HG03342 (cell line): ENCODE measurements at regions not wholly inside any gene's neighbourhood (a gene's known extent, or its start where the extent isn't known, plus 50 kb on each side); places are given as distances from the start of the nearest gene placed in this dataset.

Experiments used
- ATAC-seq: cut with Tn5 transposase; IDR thresholded peaks from one replicate; pipeline ENCODE4 v1.9.1; 2021; ENCODE audit warnings: mild to moderate bottlenecking, moderate library complexity; ENCODE audit not compliant: unreplicated experiment

DNA sequence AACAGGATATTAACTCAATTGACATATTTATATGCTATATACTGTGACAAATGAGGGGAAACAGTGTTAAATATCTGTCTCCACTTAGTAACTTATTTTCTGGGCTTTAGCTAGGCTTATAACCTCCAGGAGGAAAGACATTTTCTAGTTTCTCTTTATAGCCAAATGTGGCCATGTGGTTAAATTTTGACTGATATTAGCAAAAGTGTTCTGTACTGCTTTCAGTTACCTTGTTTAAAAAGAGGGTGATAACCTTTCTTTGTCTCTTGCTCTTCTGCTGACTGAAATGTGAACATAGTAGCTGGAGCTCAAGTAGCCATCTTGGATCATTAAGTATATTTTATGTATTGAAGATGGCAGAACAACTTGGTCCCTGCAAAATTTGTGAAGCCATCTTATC, 253.7 kb downstream of the PDHA2 start:
- ATAC-seq, result peak; percentile 57

DNA sequence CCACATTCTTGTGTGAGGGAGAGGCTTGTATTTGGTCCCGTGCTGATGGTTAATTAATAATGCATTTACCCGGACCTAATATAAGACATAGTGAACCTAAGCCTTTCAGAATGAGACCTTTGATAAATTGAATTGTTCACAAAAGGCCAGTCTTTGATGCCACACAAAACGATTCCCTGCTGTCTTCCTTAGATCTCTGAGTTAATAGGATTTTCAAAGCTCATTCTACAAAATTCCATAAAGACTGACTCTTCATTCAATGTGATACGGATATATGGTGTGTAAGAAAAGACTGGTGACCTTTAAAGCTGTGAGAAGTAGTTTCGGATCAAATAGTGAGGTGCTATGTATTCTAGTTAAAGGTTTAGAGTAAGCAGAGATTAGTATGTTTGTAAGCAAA, 254.3 kb downstream of the PDHA2 start:
- ATAC-seq, result no peak

DNA sequence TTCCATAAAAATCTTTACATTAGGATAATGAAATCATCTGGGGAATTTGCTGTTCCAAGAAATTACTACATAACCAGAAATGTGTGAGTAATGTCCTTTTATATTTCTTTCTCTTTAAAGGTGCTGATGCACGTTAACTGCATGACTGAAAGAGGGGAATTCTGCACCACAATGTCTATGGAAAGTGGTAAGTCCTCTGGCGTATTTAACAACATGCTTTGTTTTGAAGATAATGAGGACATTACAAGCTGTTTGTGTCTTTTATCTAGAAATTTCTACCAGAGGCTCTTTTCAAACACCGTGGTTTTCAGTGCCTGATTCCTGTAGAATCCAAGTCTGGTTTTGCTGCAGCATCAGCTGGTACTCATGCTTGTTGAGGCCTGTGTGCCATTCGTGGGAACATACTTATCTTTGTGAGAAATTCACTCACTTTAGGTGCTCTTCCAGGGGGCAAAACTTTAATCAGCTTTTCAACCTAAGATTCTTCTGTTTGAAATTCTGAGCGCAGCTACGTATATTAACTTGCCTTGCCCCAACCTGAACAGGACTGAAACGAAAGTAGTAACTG, 257.2 kb downstream of the PDHA2 start:
- no peak for ATAC-seq

DNA sequence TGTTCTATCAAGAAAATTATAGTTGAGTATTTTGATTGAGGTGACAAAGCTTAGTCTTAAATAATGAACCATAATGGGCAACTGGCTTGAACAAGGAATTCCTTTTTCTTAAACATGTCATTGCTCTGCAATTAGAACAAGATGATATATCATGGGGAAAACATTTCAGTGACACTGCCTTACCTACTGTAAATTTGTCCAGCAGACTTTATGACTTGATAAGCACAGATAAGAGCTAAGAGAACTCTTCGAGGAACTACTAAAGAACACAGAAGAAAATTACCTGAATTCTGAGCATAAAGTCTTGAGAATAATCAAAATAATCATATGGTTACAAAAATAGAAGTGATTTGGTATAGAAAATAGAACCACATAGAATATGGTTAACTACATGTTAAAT, 257.8 kb downstream of the PDHA2 start:
- ATAC-seq, result no peak

DNA sequence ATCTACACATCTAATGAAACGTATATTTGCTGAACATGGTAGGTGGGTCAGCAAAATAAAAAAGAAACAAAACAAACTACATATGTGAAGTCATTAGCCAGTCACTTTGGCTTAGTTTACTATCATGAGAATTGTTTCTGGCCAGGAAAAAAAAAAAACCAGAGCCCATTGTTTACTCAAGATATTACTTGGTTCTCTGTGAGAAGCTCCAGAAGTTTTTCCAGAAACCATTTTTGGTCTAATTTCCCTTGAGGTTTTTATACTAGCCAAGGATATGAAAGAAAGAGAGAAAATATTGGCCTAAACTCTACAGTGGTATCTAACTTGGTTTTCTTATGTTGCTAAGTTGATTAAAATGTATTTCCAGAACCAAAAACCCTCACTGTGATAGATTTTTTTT, 259.1 kb downstream of the PDHA2 start:
- ATAC-seq, result no peak

DNA sequence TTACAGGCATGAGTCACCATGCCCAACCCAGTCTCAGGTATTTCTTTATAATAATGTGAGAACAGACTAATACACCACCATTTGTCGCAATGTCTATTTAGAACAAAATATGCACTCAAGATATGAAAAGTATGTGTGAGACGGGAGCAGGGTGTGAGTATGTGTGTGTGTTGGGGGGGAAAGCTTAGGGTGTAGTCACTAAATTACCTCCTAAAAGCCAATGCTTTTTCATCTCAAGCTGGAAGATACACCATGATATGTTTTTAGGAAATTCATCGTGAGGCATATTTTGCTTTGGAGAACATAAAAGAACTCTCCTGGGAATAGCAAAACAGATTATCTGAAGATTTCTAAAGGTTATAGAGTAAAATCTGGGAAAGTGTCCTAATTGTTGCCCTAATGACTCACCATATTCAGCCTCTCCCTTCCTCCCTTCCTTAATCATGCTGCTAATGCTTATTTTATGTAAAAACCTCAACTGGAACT, 262.7 kb downstream of the PDHA2 start:
- no peak for ATAC-seq

DNA sequence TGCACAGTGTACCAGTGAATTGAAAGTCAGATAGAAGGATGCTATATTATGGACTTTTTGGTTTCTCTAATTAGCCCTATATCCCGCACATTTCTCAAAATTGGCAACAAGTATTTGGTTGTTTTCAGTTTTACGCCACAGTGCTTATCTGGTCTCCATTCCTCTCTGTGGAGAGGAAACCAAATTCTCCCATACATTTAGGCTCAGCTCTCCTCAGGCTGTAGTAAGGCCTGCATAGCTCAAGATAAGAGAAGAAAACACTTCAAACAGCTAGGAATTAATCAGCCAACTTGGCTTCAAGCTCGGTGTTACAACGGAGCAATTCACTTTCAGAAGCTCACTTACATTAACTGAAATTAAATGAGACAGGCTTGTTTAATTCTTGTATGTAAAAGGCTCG, 263.2 kb downstream of the PDHA2 start:
- no peak for ATAC-seq

DNA sequence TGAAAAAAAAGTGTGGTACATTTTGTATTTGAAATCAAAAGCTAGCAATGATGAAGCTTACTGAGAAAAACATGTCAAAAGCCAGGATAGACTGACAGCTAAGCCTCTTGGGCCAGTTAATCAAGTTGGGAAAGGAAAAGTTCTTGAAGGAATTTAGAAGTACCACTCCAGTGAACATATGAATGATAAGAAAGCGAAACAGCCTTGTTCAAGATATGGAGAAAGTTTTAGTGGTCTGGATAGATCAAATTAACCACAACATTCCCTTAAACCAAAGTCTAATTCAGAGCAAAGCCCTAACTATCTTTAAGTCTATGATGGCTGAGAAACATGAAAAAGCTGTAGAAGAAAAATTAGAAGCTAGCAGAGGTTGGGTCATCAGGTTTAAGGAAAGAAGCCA, 268.3 kb downstream of the PDHA2 start:
- ATAC-seq, result no peak

DNA sequence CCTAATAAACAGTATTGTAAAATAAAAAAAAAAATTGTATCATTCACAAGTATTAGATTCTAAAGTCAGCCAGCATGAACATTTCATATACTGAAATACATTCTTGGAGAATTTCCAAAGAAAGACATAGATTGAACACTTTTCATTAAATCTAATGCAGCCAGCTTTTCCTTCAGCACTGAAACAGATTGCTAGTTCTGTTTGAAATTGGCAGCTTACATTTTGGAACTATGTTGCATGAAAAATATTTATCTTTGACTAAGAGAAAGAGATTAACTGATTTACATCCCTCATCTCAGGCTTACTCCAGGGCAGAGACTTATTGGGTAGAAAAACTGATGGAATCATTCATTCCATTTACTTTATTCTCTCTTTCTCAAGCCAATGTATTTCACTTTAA, 272.7 kb downstream of the PDHA2 start:
- ATAC-seq, result no peak

DNA sequence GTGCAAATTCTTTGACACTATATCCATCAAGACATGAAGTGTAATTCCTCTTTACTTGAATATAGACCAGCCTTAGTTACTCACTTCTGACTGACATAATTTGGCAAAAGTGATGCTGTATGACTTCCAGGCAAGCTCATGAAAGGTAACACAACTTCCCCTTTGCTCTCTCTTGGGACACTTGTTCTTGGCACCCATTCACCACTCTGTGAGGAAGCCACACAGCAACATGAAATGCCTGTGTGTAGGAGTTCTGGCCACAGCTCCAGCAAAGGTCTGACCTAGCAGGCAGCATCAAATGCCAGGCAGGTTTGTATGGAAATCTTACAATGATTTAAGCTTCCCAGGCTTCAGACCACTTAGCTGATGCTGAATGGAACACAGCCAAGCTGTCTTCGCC, 280.3 kb downstream of the PDHA2 start:
- no peak for ATAC-seq

DNA sequence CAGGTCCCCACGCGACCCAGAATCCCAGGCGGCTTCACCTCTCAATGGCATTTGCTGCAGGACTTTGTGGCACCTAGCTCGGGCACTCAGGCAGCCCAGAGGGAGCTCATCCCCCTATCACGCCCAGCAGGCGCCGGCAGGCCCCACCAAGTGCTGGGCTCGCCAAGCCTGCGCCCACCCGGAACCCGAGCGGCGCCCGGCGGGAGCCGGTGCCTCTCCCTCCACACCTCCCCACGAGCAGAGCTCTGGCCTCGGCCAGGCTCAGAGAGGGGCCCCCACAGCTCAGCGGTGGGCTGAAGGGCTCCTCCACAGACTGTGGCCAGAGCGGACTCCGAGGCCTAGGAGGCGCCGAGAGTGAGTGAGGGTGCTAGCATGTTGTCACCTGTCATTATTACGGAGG, 286.3 kb downstream of the PDHA2 start:
- ATAC-seq, result no peak

DNA sequence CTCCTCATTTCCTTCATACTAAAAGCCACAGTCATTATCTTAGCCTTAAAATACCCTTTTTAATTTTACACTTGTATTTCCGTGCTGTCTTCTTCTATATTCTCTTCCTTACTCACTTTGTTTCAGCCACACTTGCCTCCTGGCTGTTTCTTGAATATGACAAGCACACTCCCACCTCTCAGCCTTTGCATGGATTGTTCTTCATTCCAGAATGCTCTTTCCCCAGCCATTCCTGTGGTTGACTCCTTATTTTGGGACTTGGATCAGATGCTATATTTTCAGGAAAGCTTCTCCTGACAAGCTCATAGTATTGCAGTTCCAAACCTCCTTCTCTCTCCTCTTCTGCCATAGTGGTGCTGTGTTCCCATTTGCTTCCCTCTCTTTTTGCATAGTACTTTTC, 291.3 kb downstream of the PDHA2 start:
- ATAC-seq, result no peak

DNA sequence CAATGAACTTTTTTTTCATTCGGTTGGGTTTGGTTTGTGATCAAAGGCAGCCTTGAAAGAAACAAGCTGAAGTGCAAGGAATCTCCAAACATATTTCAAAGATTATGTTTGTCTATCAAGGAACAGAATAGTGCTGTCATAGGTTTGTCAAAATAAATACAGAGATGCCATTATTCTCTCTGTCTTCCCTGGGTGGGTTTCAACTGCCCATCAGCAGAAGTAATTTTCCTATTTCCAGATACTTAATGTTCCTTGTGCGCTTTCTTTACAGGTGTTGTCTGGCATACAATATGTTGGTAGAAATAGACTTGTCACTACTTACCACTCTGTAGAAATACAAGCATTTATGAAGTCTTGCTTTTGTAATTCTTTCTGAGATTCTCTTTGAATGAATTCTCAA, 294.9 kb downstream of the PDHA2 start:
- ATAC-seq, result no peak

DNA sequence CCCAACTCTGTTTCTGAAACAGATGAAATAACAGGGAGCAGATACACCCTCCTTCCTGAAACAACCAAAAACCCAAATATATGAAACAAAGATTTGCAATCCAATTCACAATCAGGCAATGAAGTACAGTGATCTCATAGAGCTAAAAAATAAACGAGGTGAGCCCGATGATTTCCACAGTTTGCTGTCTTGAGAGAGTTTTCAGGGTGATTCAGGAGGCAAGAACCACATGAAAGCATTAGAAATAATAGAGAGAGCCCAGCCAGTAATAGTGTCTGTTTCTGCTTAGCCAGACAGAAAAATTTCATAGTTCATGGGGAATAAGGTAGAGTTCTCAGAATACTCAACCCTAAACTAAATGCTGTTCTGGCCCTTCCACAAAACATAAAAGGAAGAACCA, 296.2 kb downstream of the PDHA2 start:
- no peak for ATAC-seq

DNA sequence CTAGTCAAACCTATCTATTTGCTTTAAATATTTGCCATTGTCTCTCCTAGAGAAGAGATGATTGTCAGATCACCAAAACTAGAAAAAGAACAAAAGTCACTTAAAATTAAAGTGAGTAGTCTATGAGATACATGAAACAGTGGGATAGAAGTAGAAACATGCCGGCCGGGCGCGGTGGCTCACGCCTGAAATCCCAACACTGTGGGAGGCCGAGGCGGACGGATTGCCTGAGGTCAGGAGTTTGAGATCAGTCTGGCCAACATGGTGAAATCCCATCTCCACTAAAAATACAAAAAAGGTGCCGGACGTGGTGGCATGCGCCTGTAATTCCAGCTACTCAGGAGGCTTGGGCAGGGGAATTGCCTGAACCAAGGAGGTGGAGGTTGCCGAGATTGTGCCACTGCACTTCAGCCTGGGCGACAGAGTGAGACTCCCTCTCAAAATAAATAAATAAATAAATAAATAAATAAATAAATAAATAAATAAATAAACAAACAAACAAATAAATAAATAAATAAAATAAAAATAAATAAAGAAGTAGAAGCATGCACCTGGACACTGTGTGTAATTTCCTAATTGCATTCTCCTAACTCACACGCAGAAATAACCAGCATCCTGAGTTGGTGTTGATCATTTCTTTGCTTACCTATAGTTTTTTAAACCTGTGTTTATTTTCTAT, 299.5 kb downstream of the PDHA2 start:
- no peak for ATAC-seq

DNA sequence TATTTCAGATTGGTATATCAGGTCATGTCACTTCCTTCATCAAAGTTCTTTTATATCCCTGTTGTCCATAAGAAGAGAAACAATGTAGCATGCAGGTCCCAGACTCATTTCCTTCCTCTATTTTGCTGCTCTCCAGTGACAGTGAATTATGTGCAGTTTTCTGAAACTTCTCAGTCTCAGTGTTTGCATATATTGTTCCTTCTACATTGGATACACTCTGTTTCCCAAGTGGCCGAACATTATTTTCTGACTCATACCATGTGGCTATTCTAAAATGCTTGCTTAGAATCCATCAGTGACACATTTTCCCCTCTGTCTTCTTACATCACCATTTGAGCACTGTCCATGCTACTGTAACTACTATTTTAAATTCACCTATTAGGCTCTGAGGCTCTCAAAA, 305.7 kb downstream of the PDHA2 start:
- no peak for ATAC-seq

DNA sequence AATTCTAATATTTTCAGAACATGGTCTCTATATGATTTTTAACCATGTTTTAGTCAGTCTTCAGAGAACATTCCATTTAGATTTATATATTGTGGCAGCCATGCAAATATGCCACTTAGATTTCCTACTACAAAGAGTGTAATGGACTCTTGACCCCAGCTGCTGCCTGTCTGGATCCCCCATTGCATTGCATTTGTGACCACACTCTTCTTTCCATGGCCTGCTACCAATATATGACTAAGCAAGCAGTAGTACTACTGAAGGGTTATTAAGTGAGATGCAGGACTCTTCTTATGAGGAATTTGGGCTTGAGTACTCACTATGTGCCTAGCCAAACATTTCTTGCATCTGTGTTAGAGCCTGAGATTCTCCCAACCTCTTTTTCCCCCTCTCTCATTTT, 306.8 kb downstream of the PDHA2 start:
- no peak for ATAC-seq

DNA sequence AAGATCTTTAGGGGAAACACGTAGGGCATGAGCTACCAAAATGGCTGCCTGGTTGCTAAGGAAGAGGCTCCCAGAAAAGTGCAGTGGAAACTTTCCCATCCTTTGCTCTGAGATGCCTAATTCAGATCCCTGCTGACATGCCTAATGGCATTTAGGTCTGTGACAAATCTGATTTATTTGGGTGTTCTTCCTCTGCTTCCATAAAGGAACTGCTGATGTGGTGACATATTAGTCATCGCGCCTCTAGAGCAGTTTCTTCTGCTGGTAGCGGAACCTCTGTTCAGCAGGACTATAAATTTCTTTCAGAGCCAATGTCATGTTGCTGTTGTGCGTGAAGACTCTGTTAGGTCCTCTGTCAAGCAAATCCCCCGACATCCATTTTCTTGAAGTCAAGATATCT, 310.0 kb downstream of the PDHA2 start:
- ATAC-seq, result no peak

DNA sequence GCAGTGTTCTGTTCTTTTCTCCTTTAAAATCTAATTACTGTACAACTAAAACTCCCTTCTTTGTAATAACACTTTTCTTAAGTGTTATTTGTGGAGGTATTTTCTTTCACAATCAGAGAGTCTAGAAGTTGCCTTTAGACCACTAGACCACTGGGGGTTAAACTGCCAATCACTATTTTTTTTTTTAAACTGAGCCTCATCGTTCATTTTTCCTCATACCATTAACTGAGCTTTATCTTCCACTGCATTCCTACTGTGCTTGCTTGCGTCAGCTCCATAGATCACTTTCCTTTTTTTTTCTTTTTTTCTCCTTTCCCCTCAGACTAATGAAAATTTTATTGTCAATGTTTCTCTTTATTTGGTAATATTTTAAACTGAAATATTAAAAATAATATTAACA, 310.6 kb downstream of the PDHA2 start:
- no peak for ATAC-seq

DNA sequence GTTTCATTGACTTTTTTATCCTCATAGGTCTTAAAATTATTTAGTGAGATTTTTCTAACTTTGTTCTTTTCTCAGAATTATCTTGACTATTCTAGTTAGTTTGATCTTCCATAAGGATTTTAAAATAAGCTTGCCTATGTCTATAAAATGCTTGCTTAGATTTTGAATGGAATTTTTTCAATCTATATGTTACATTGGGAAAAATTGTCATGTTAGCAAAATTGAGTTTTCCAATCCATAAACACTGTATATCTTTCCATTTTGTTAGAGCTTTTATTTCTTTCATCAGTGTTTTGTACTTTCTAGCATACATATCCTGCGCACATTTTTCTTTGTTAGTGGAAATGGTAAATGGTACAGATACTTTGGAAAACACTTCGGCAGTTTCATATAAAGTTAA, 312.9 kb downstream of the PDHA2 start:
- no peak for ATAC-seq

DNA sequence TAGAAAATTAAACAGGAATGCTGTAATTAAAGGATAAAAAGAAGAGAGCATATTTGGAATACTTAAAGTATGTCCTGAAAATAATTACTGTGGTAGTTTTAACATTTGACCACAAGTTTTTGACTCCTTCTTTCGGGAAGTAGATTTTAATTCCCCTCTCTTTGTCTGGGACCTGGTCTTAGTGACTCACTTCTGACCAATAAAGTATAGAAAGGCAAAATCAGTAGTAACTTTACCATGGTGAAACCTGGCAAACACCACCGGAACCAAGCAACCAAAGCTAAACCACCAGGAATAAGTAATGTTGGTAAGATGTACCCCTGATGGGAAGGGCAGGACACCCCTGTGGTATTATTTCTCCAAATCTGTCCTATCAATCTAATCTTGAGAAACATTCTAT, 314.8 kb downstream of the PDHA2 start:
- no peak for ATAC-seq

DNA sequence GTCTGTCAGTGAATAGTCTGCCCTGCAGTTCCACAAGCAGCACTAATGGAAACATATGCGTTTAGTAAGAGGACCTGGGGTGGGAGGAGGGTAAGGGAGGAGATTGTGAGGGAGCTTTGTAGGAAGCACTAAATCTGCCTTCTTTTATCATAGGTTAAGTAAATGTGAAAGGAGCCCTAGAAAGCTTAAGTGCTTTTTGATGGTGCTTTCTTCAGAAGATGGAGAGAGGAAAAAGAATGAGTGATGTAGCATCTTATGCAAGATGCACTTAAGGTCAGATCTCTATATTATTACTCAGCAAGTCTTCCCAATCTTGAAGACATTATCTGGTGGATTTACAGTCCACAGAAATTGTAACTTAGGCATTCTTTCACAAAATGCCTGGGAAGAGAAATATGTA, 322.7 kb downstream of the PDHA2 start:
- no peak for ATAC-seq

DNA sequence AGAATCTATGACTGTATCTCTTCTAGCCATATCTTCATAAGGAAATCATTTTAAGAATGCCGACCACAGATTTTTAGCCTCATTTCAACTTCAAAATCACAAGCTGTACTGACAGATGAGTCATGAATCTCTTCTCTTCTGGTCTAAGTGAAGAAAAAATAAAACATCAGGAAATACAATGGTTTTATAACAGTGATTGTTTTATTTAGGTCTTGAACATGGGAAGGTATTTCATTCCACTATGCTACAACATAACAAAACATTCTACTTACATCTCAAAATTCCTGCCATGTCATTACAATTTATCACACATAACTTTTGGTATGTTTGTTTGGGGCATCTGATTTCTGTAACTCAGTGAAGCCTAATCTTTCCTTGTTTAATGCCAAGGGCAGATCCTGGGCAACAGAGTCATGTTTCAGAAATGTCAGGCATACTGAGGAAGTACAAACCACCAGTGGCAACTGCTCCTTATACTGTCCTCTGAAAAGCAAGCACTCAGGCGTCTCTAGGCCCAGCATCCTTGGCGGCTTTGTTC, 325.0 kb downstream of the PDHA2 start:
- no peak for ATAC-seq
